ENCODE measurements at regions not wholly inside any gene's neighbourhood (a gene's known extent, or its start where the extent isn't known, plus 50 kb on each side); places are given as distances from the start of the nearest gene placed in this dataset.

DNA sequence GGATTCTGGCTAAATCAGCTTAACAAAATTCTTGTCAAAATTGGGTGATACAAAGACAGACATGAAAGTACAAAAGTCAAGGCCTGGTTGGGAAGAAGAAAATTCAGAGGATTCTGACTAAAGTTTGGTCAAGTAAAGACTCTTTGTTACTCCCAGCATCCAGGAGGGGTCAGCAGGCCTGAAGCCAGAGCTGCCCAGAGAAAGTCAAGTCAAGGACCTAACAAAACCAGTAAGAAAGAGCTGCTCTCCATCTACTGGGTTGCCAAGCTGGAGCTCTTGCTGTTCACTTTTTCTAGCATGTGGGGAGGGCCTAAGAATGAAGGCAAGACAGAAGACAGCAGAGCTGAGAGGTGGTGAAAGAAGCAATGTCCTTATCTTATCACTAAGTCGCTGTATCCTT, 143.3 kb downstream of the C1D start:
- no peak for DNase-seq (ENCODE audit: low read depth)

DNA sequence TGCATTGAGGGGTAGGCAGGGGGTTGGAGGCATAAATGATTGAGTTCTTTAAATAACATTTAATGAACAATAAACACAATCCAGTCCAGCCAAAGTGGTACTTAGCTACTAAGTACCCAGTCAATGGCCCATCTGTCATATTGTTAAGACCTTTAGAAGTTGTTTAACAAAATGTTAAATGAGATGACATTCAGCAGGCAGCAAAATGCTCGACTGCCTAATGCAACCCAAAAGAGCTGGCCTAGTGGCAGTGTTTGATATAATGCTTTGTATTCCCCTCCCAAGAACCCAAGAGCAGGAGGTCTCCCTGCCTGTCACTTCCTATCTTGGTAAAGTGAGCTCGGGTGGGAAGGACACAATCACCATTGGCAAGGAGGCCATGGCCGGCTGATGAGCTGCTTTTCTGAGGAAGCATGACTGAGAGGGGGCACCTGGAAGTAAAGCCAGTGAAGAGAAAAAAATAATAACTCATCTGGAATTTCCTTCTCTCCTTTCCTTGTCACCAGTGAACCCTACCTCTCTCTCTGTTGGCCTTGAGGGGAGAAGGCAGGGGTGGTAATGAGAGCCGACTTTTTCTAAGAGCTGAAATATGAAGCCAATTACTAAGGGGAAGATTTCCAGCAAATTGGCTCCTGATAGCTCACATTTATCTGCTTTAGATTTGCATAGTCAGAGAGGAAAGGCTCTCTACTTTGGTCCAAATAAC, 140.6 kb downstream of the C1D start:
- peaks cover 14% of the 10 kb centered on the region for H3K4me1 ChIP-seq (ENCODE audit: control insufficient read depth, insufficient read depth, low read length)
- no peak overlapping the region for H3K4me3 ChIP-seq (ENCODE audit: low read length)
- no peak for DNase-seq (ENCODE audit: low read depth)
- no peaks in the 10 kb centered on the region for H3K36me3 ChIP-seq (ENCODE audit: control insufficient read depth, insufficient read depth, low read length, severe bottlenecking)
- no peak overlapping the region for H3K9ac ChIP-seq (ENCODE audit: low read length)
- no peaks in the 10 kb centered on the region for H3K9me3 ChIP-seq (ENCODE audit: control insufficient read depth, low read length)
- no peaks in the 10 kb centered on the region for H3K27me3 ChIP-seq (replicated peaks; ENCODE audit: control insufficient read depth, insufficient read depth, low read length)

More for the DNA sequence above, 143.3 kb downstream of the C1D start:
- H3K4me1 ChIP-seq (ENCODE audit: control insufficient read depth, insufficient read depth, low read length): peaks cover 21% of the 10 kb centered on the region
- H3K9ac ChIP-seq (ENCODE audit: low read length): no peak overlapping the region
- no peaks in the 10 kb centered on the region for H3K9me3 ChIP-seq (ENCODE audit: control insufficient read depth, low read length)
- no peak overlapping the region for H3K4me3 ChIP-seq (ENCODE audit: low read length)
- H3K27me3 ChIP-seq (replicated peaks; ENCODE audit: control insufficient read depth, insufficient read depth, low read length): no peaks in the 10 kb centered on the region
- H3K36me3 ChIP-seq (ENCODE audit: control insufficient read depth, insufficient read depth, low read length, severe bottlenecking): no peaks in the 10 kb centered on the region

DNA sequence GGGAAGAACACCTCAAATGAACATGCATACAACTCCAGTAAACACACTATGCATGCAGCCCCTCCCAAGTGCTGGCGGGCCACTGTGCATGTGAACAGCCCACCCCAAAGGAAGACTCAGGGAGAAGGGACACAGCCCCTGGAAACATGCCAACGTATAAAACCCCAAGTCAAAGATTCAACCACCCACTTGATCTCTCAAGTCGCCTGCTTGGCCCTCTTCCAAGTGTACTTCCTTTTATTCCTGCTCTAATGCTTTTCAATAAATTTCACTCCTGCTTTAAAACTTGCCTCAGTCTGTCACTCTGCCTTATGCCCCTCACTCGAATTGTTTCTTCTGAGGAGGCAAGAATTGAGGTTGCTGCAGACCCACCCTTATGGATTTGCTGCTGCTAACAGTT, 139.1 kb downstream of the C1D start:
- Histone ChIP-seq H3K4me1 (ENCODE audit: control insufficient read depth, insufficient read depth, low read length) (peaks cover 2% of the 10 kb centered on the region), H3K9ac (ENCODE audit: low read length) (no peak overlapping the region), H3K4me3 (ENCODE audit: low read length) (no peak overlapping the region), H3K36me3 (ENCODE audit: control insufficient read depth, insufficient read depth, low read length, severe bottlenecking) (no peaks in the 10 kb centered on the region), H3K9me3 (ENCODE audit: control insufficient read depth, low read length) (no peaks in the 10 kb centered on the region), H3K27me3 (replicated peaks; ENCODE audit: control insufficient read depth, insufficient read depth, low read length) (no peaks in the 10 kb centered on the region)
- DNase-seq (ENCODE audit: low read depth): no peak

DNA sequence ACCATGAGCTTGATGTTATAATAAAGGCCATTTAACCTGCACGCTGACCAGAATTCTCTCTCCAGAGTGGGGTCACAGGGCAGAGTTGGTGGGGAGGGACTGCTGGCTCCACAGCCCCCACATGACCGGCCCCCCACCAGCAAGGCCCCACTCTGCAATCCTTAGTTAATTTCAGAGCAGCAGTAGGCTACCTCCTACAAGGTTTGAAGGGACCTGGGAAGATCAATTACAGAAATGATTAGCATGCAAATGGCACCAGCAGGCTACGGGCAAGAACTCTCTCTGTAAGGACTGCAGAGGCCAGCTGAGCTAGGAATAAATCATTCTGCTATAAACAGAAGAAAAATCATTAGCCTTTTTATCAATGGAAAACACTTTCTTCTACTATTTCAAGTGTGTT, 135.3 kb downstream of the C1D start:
- no peak for DNase-seq (ENCODE audit: low read depth)
- Histone ChIP-seq H3K4me1 (ENCODE audit: control insufficient read depth, insufficient read depth, low read length) (no peaks in the 10 kb centered on the region), H3K9ac (ENCODE audit: low read length) (no peak overlapping the region)

DNA sequence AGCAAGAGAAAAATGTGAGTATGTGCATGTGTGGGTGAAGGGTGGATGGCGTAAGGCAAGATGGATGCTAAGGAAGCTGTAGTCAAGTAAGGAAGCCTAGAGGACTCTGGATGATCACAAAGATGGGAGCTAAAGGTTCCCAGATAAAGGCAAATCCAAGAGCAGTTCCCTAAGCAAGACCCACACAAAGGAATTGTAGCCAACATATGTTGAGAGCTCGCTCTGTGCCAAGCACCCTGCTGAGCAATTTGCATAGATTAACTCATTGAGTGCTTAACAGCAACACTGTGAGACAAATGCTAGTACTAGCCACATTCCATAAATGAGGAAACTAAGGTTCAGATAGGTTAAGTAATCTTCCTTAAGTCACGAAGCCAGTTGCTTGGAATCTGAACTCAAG, 132.6 kb downstream of the C1D start:
- Histone ChIP-seq H3K27me3 (replicated peaks; ENCODE audit: control insufficient read depth, insufficient read depth, low read length) (no peaks in the 10 kb centered on the region), H3K4me1 (ENCODE audit: control insufficient read depth, insufficient read depth, low read length) (no peaks in the 10 kb centered on the region), H3K9ac (ENCODE audit: low read length) (no peak overlapping the region), H3K4me3 (ENCODE audit: low read length) (no peak overlapping the region), H3K9me3 (ENCODE audit: control insufficient read depth, low read length) (no peaks in the 10 kb centered on the region), H3K36me3 (ENCODE audit: control insufficient read depth, insufficient read depth, low read length, severe bottlenecking) (no peaks in the 10 kb centered on the region)
- DNase-seq (ENCODE audit: low read depth): no peak

More for the DNA sequence above, 135.3 kb downstream of the C1D start:
- Histone ChIP-seq H3K9me3 (ENCODE audit: control insufficient read depth, low read length) (no peaks in the 10 kb centered on the region), H3K36me3 (ENCODE audit: control insufficient read depth, insufficient read depth, low read length, severe bottlenecking) (no peaks in the 10 kb centered on the region), H3K27me3 (replicated peaks; ENCODE audit: control insufficient read depth, insufficient read depth, low read length) (no peaks in the 10 kb centered on the region), H3K4me3 (ENCODE audit: low read length) (no peak overlapping the region)

DNA sequence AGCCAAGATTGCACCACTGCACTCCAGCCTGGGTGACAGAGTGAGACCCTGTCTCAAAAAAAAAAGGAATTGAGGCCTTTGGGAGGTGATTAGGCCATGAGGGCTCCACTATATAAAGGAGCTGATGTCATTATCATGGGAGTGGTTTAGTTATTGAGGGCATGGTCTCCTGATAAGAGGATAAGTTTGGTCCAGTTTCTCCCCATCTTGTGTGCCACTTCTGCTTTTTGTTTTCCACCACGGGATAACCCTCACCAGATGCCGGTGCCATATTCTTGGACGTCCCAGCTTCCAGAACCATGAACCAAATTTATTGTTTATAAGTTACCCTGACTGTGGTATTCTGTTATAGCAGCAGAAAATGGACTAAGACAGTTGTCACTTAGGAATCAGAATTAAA, 125.8 kb downstream of the C1D start:
- Histone ChIP-seq H3K27me3 (replicated peaks; ENCODE audit: control insufficient read depth, insufficient read depth, low read length) (no peaks in the 10 kb centered on the region), H3K4me3 (ENCODE audit: low read length) (no peak overlapping the region), H3K36me3 (ENCODE audit: control insufficient read depth, insufficient read depth, low read length, severe bottlenecking) (no peaks in the 10 kb centered on the region), H3K9ac (ENCODE audit: low read length) (no peak overlapping the region), H3K9me3 (ENCODE audit: control insufficient read depth, low read length) (peaks cover under 1% of the 10 kb centered on the region), H3K4me1 (ENCODE audit: control insufficient read depth, insufficient read depth, low read length) (no peaks in the 10 kb centered on the region)
- DNase-seq (ENCODE audit: low read depth): no peak

DNA sequence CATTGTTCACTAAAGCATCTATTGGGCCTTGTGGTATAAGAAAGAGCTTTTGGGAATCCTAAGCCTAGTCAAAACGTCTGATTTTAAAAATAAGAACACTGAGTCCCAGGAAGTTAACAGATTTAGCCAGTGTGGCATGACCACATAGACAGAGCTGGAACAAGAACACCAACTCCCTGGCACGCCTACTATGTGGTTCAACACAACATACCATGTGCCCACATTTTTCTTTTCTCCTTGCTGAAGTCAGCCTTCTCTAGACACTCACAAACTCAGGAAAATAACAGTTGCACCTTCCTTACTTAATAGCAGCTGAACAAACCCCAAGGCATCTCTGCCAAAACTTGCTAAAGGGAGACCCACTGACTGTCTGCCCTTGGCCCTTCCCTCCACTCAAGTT, 124.8 kb downstream of the C1D start:
- no peaks in the 10 kb centered on the region for H3K36me3 ChIP-seq (ENCODE audit: control insufficient read depth, insufficient read depth, low read length, severe bottlenecking)
- H3K9ac ChIP-seq (ENCODE audit: low read length): no peak overlapping the region
- H3K4me1 ChIP-seq (ENCODE audit: control insufficient read depth, insufficient read depth, low read length): no peaks in the 10 kb centered on the region
- no peaks in the 10 kb centered on the region for H3K27me3 ChIP-seq (replicated peaks; ENCODE audit: control insufficient read depth, insufficient read depth, low read length)
- no peak for DNase-seq (ENCODE audit: low read depth)
- H3K9me3 ChIP-seq (ENCODE audit: control insufficient read depth, low read length): peaks cover 9% of the 10 kb centered on the region
- H3K4me3 ChIP-seq (ENCODE audit: low read length): no peak overlapping the region

DNA sequence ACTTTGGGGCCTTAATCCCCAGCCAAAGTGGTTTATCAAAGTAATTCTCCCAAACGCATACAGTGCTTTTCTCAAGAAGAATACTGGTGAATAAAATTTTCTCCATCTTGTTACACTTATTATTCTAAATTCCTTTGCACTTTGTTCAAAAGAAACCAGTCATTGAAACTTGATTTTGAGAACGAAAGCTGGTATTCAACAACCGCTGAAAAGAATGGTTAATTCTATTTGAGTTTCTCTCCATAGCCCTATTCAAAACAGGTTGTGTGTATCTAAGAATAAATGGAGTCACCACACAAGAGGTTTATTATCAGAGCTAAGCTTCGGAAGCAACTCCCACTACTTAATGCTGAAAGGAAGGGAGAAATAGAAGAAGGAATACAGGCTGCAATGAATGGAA, 117.7 kb downstream of the C1D start:
- H3K4me3 ChIP-seq (ENCODE audit: low read length): no peak overlapping the region
- no peak overlapping the region for H3K9ac ChIP-seq (ENCODE audit: low read length)
- no peaks in the 10 kb centered on the region for H3K36me3 ChIP-seq (ENCODE audit: control insufficient read depth, insufficient read depth, low read length, severe bottlenecking)
- H3K4me1 ChIP-seq (ENCODE audit: control insufficient read depth, insufficient read depth, low read length): no peaks in the 10 kb centered on the region
- H3K27me3 ChIP-seq (replicated peaks; ENCODE audit: control insufficient read depth, insufficient read depth, low read length): no peaks in the 10 kb centered on the region
- no peak for DNase-seq (ENCODE audit: low read depth)
- peaks cover 11% of the 10 kb centered on the region for H3K9me3 ChIP-seq (ENCODE audit: control insufficient read depth, low read length)

DNA sequence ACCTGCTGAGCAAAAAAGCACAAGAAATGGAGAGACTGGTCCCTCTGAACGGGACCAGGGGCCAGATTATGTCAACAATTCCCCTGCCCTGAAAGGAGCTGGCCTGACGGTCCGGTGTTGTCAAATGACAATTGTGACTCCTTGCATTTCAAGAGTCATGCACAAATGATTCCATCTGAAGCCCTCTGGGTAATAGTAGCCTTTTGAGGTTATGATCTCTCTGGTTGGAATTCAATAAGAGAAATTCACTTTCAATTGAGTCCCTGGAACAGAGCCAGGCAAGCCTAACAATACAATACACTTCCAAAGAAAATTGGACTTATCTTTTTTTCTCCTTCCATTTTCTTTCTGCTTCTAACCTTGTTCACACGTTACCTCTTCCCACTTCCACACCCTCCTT, 116.9 kb downstream of the C1D start:
- Histone ChIP-seq H3K36me3 (ENCODE audit: control insufficient read depth, insufficient read depth, low read length, severe bottlenecking) (no peaks in the 10 kb centered on the region), H3K4me3 (ENCODE audit: low read length) (no peak overlapping the region), H3K9ac (ENCODE audit: low read length) (no peak overlapping the region), H3K9me3 (ENCODE audit: control insufficient read depth, low read length) (peaks cover 11% of the 10 kb centered on the region), H3K4me1 (ENCODE audit: control insufficient read depth, insufficient read depth, low read length) (no peaks in the 10 kb centered on the region), H3K27me3 (replicated peaks; ENCODE audit: control insufficient read depth, insufficient read depth, low read length) (no peaks in the 10 kb centered on the region)
- DNase-seq (ENCODE audit: low read depth): no peak

DNA sequence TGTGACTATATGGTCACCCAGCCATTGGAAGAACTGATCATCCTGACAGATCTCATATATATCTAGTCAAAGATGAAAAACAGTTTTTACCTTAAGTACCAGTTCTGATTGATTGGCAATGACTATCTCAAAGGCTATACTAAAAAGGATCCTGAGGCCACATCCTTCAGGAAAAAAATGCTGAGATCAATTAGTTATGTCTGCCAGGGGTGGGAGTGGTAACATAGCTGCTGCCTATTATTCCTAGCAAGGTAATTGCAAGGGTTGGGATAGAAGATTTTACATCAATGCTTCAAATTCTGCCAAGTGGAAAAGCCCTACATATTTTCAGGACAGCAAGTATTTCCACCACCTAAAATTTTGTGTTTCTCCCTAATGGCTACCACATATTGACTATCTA, 114.7 kb downstream of the C1D start:
- no peak for DNase-seq (ENCODE audit: low read depth)
- no peaks in the 10 kb centered on the region for H3K27me3 ChIP-seq (replicated peaks; ENCODE audit: control insufficient read depth, insufficient read depth, low read length)
- H3K9ac ChIP-seq (ENCODE audit: low read length): no peak overlapping the region
- H3K4me1 ChIP-seq (ENCODE audit: control insufficient read depth, insufficient read depth, low read length): no peaks in the 10 kb centered on the region
- no peak overlapping the region for H3K4me3 ChIP-seq (ENCODE audit: low read length)
- H3K9me3 ChIP-seq (ENCODE audit: control insufficient read depth, low read length): peaks cover 2% of the 10 kb centered on the region
- H3K36me3 ChIP-seq (ENCODE audit: control insufficient read depth, insufficient read depth, low read length, severe bottlenecking): no peaks in the 10 kb centered on the region

DNA sequence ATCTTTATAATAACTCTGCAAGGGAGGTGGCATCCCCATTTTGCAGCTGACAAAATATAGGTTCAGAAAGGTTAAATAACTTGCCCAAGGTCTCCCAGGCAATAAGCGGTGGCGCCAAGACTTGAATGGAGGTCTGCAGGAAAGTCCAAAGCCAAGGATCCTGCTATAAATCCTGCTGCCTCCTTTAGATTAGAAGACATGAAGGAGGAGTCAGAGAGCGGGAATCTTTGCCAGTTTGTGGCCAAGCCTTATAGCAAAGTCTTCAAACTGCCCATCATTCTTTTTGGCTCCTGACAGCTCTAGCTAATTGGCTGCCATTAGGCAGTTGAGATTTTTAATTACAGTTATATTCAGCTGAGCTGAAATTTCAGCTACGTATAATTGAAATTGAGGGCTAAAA, 114.3 kb downstream of the C1D start:
- H3K27me3 ChIP-seq (replicated peaks; ENCODE audit: control insufficient read depth, insufficient read depth, low read length): no peaks in the 10 kb centered on the region
- no peak overlapping the region for H3K9ac ChIP-seq (ENCODE audit: low read length)
- no peak for DNase-seq (ENCODE audit: low read depth)
- H3K4me3 ChIP-seq (ENCODE audit: low read length): no peak overlapping the region
- H3K9me3 ChIP-seq (ENCODE audit: control insufficient read depth, low read length): no peaks in the 10 kb centered on the region
- no peaks in the 10 kb centered on the region for H3K36me3 ChIP-seq (ENCODE audit: control insufficient read depth, insufficient read depth, low read length, severe bottlenecking)
- no peaks in the 10 kb centered on the region for H3K4me1 ChIP-seq (ENCODE audit: control insufficient read depth, insufficient read depth, low read length)

DNA sequence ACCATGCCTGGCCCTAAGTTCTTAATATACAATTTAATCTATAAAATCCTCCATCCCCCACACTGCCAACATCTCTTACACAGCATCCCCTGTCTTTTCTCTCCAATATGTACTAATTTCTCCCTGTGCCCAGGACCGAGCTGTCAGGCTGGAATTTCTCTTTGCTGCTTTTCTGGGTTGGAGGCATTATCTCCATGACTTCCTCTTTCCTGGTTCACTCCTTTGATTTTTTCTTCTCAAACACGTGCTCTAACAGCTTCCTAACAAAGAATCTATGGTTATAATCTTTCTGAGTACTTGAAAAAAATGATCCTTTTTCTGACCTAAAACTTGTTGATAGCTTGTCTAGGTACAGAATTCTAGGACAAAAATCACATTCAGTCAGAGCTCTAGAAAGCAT, 112.8 kb downstream of the C1D start:
- Histone ChIP-seq H3K4me3 (ENCODE audit: low read length) (no peak overlapping the region), H3K9me3 (ENCODE audit: control insufficient read depth, low read length) (no peaks in the 10 kb centered on the region), H3K9ac (ENCODE audit: low read length) (no peak overlapping the region), H3K4me1 (ENCODE audit: control insufficient read depth, insufficient read depth, low read length) (no peaks in the 10 kb centered on the region), H3K36me3 (ENCODE audit: control insufficient read depth, insufficient read depth, low read length, severe bottlenecking) (no peaks in the 10 kb centered on the region), H3K27me3 (replicated peaks; ENCODE audit: control insufficient read depth, insufficient read depth, low read length) (no peaks in the 10 kb centered on the region)
- no peak for DNase-seq (ENCODE audit: low read depth)

All from adipocyte (in vitro differentiated cells).